ENCODE measurements at regions not wholly inside any gene's neighbourhood (a gene's known extent, or its start where the extent isn't known, plus 50 kb on each side); places are given as distances from the start of the nearest gene placed in this dataset.

- intact Hi-C loops (cut with DNase I; ENCODE audit: low total_unique reads) = loop anchor here (10.0 kb wide), 1 partner anchor 881 kb away; no protein-coding TSS in a partner anchor
- Histone ChIP-seq H3K27me3 (no peaks in the 10 kb centered on the region), H3K9me3 (no peaks in the 10 kb centered on the region), H3K27ac (no peak overlapping the region), H3K4me1 (peaks cover 0 to 23% (median 0%) of the 10 kb centered on the region in 4 donors), H3K4me3 (no peak overlapping the region), H3K36me3 (no peaks in the 10 kb centered on the region)
- DNase-seq = no peak
- TF ChIP-seq CTCF (IDR thresholded peaks at IDR 0.05) = no peak
These were observed 94.3 kb upstream of the DCLK2 start for GRCh38 chr4:149983931-149984330.

DNA sequence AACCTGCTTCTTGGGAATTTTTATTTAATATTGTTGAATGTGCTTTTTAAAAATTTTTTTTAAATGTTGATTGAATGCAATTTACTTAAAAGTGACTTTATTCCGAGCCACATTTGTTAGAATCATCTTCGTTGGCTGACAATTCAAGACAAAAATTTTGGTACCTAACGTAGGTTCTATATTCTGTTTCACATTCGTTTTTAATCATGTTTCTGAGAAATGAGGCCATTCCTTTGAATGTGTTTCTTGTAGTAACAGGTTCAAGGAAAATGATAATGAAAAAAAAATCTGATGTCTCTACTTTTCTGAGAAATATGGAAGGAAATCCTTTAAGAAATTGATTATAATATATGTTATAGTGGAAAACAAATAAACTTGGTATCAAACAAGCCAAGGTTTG is 92.3 kb upstream of the DCLK2 start:
- TF ChIP-seq CTCF (IDR thresholded peaks at IDR 0.05) = no peak
- Histone ChIP-seq H3K4me3 (no peak overlapping the region), H3K36me3 (no peaks in the 10 kb centered on the region), H3K9me3 (no peaks in the 10 kb centered on the region), H3K27ac (no peak overlapping the region), H3K27me3 (no peaks in the 10 kb centered on the region), H3K4me1 (peaks cover 0 to 12% (median 0%) of the 10 kb centered on the region in 4 donors)
- no peak for DNase-seq
- intact Hi-C loops (cut with DNase I; ENCODE audit: low total_unique reads) = loop anchor here (10.0 kb wide), 1 partner anchor 879 kb away; no protein-coding TSS in a partner anchor

DNA sequence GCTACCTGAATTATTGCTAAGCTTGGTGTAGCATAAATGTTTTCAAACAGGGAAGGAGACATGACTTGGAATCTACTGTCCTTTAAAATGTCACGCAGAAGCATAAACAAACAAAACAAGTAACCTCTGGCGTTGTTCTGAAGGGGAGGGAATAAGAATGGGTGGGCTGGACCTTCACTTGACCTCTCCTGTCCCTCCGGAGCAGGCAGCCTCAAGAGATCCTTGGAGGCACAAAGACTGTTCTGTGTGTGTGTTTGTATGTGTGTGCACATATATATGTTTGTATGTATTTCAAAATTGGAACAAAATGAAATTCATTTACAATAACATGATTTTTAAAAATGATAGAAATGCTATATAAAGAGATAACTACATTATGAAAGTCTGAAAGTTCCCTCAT is 91.3 kb upstream of the DCLK2 start:
- Histone ChIP-seq H3K9me3 (no peaks in the 10 kb centered on the region), H3K27ac (no peak overlapping the region), H3K4me3 (no peak overlapping the region), H3K27me3 (no peaks in the 10 kb centered on the region), H3K4me1 (peaks cover 0 to 12% (median 0%) of the 10 kb centered on the region in 4 donors), H3K36me3 (no peaks in the 10 kb centered on the region)
- intact Hi-C loops (cut with DNase I; ENCODE audit: low total_unique reads) = loop anchor here (10.0 kb wide), 1 partner anchor 878 kb away; no protein-coding TSS in a partner anchor
- DNase-seq = no peak
- no peak for TF ChIP-seq CTCF (IDR thresholded peaks at IDR 0.05)

DNA sequence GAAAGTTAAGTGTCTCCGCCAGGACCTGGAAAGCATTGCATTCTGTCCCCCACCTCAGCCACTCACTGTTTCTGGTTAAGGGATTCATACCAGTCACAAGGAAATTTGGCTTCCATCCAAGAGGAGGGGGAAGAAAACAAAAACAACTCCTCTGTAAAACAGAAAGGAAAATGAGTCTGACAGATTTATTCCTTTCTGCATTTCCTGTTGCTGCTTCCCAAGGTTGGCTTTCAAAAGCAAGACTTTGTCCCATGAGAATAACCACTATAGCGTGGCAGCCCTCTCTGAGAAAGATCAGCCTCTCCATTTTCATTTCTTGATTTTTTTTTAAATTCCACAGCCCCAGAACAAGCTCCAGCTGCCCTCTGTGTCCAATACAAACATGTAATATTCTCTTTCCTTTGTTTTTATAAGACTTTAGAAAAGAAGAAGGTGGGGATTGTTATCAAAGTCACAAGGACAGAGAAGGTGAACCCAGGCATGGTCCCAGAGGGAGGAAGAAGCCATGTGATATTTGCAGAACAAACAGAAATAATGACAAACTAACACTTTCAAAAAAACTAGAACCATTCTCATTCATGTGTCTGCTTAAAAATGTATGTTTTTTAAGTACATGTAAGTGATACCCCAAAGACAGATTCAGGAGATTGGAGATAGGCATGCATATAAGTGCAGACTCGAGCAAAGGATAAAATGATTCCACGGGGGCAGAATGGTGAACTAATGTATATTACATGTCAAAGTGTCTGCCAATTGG is 90.7 kb upstream of the DCLK2 start:
- intact Hi-C loops (cut with DNase I; ENCODE audit: low total_unique reads) = loop anchor here (10.0 kb wide), 1 partner anchor 877 kb away; no protein-coding TSS in a partner anchor
- Histone ChIP-seq H3K4me1 (peaks cover 0 to 12% (median 0%) of the 10 kb centered on the region in 4 donors), H3K36me3 (no peaks in the 10 kb centered on the region), H3K27ac (no peak overlapping the region), H3K4me3 (no peak overlapping the region), H3K9me3 (no peaks in the 10 kb centered on the region), H3K27me3 (no peaks in the 10 kb centered on the region)
- TF ChIP-seq CTCF (IDR thresholded peaks at IDR 0.05) = no peak
- DNase-seq = no peak

DNA sequence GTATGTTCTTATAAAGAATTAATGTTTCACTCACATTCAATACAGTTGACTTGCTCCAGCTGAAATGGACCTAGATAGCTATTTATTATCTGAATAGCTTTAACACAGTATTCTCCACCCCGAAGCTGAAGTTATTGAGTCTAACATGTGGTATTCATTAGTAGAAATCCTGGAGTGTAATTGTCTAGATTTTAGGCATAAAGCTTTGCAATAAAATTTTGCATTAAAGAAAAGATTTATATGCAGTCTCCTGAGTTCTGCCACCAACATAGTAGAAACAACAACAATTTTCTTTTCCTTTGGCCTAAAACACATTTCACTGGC is 90.2 kb upstream of the DCLK2 start:
- Histone ChIP-seq H3K4me3 (no peak overlapping the region), H3K27ac (no peak overlapping the region), H3K36me3 (no peaks in the 10 kb centered on the region), H3K9me3 (no peaks in the 10 kb centered on the region), H3K4me1 (peaks cover 0 to 12% (median 0%) of the 10 kb centered on the region in 4 donors), H3K27me3 (no peaks in the 10 kb centered on the region)
- DNase-seq = no peak
- TF ChIP-seq CTCF (IDR thresholded peaks at IDR 0.05) = no peak
- intact Hi-C loops (cut with DNase I; ENCODE audit: low total_unique reads) = loop anchor here (10.0 kb wide), 1 partner anchor 877 kb away; no protein-coding TSS in a partner anchor

Measured in tibial artery (tissue), 4 donors.